WI38 (cell line): ENCODE measurements at regions not wholly inside any gene's neighbourhood (a gene's known extent, or its start where the extent isn't known, plus 50 kb on each side); places are given as distances from the start of the nearest gene placed in this dataset.

Experiments used
- H3K4me3 ChIP-seq: 2 replicates; pipeline ENCODE4 v1.5.1; 2011; ENCODE audit warnings: low read depth, mild to moderate bottlenecking, control low read depth, low read length
- TF ChIP-seq, protein P1 (sequence below): IDR thresholded peaks from 2 replicates; pipeline ENCODE4 v1.5.1; 2012; ENCODE audit warnings: low read depth, mild to moderate bottlenecking, control low read depth, low read length

DNA sequence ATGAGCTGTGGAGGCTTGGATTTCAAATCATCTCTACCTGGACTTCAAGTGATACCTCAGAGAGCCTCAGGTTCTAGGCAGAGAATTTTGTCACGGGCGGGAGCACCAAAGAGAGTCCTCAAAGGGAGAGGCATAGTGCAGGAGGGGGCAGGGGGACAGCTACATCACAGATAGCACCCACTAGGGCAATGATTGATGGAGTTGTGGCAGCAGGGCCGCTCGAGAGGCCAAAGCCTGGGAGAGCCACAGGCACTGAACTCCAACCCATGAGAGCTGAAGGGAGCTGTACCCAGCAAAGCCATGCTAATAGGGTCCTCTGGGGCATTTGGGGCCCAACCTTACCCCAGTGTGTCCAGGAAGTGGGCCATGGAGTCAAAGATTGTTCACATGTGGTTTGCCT, 232.0 kb upstream of the PCDH15 start:
- TF ChIP-seq, protein P1, sequence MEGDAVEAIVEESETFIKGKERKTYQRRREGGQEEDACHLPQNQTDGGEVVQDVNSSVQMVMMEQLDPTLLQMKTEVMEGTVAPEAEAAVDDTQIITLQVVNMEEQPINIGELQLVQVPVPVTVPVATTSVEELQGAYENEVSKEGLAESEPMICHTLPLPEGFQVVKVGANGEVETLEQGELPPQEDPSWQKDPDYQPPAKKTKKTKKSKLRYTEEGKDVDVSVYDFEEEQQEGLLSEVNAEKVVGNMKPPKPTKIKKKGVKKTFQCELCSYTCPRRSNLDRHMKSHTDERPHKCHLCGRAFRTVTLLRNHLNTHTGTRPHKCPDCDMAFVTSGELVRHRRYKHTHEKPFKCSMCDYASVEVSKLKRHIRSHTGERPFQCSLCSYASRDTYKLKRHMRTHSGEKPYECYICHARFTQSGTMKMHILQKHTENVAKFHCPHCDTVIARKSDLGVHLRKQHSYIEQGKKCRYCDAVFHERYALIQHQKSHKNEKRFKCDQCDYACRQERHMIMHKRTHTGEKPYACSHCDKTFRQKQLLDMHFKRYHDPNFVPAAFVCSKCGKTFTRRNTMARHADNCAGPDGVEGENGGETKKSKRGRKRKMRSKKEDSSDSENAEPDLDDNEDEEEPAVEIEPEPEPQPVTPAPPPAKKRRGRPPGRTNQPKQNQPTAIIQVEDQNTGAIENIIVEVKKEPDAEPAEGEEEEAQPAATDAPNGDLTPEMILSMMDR, result no peak
- H3K4me3 ChIP-seq, result no peak overlapping the region

- no peak overlapping the region for H3K4me3 ChIP-seq
- TF ChIP-seq, protein P1, result no peak
These were observed 223.7 kb upstream of the PCDH15 start for GRCh38 chr10:55024713-55025112.

GRCh38 chr10:55019439-55019838, 218.4 kb upstream of the PCDH15 start:
- TF ChIP-seq, protein P1, result no peak
- H3K4me3 ChIP-seq, result no peak overlapping the region

DNA sequence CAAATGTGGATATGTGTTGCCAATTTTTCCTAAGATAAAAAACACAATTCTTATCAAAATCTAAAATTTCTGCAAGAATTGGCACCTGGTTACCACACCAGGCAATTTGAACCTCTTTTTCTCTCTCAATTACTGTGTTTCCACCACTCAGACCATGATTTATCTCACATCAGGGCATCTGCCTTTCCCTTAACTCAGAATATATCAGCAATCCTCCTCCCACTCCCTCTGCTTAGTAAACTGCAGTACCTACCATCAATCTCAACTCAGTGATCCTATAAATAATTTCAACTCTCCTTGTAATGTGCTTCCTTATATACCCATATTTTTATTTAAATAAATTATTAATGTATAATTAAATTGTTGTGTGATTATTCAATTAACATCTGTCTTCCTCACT, 212.3 kb upstream of the PCDH15 start:
- TF ChIP-seq, protein P1, result no peak

DNA sequence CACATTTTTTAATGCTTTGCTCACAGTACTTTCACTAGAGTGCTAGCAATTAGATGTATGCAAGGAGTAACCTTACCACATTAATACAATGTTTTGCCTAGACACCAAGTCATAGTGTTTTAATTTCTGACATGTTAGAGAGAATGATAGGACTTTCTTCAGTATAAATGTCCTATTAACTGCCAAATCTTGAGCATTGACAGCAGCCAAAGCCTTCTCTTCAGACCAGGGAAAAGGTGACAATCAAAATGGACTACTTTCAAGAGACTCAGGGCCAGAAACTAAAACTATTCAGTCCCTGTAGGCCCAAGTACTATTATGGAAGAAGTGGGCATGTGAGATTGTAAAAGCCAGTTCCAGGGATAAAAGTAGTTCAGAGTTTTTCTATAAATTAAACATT, 201.4 kb upstream of the PCDH15 start:
- TF ChIP-seq, protein P1, result no peak

More for the DNA sequence above, 212.3 kb upstream of the PCDH15 start:
- no peak overlapping the region for H3K4me3 ChIP-seq

DNA sequence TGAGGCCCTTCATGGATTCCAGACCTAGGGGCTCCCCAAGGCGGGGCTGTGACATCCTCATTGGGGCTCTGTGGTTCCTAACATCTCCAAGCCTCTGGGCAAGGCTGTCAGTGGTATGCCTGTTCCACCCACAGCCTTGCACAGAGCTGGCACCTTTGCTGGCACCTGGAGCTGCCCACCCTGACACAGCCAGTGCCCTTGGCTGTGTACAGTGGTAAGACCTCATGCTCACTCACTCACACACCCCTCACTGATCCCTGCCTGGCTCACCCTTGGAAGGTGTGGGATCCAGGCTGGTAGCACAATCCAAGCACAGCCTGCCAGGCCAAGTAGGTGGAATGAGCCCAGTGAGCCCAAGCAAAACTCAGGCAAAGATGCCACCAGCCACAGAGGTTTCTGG, 200.4 kb upstream of the PCDH15 start:
- TF ChIP-seq, protein P1, result no peak
- H3K4me3 ChIP-seq, result no peak overlapping the region

More for the DNA sequence above, 201.4 kb upstream of the PCDH15 start:
- H3K4me3 ChIP-seq, result no peak overlapping the region

- TF ChIP-seq, protein P1, result no peak
- no peak overlapping the region for H3K4me3 ChIP-seq
These were observed 192.1 kb upstream of the PCDH15 start for GRCh38 chr10:54993148-54993547.
